ENCODE measurements at regions not wholly inside any gene's neighbourhood (a gene's known extent, or its start where the extent isn't known, plus 50 kb on each side); places are given as distances from the start of the nearest gene placed in this dataset.

DNA sequence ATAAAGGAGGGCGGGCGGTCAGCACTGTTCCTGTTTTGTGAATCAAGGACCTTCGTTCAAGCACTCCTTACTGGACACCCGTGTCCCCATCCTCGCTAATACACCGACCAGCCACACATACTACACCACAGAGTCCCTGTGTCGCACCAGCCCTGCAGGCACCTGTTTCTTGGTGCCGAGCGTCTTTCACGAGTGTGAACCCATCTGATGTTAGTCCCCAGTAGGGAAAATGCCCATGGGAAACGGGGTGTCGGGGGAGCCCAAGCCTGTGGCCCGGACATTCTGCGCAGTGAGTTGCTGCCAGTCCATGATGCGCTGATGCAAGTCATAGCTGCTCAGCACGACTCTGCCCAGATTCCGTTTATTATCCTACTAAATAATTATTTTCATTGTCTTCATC is 74.7 kb downstream of the TTLL2 start:
- Histone ChIP-seq H2AFZ (ENCODE audit: low read length) (no peak overlapping the region), H3K9me2 (replicated peaks; ENCODE audit: low read length) (no peaks in the 10 kb centered on the region), H3K9ac (ENCODE audit: low read length) (no peak overlapping the region), H3K4me1 (ENCODE audit: insufficient read depth, low read length) (no peaks in the 10 kb centered on the region), H3K36me3 (ENCODE audit: low read depth, low read length) (no peaks in the 10 kb centered on the region), H4K20me1 (ENCODE audit: low read length) (no peaks in the 10 kb centered on the region), H3K27me3 (ENCODE audit: low read length) (peaks cover 84% of the 10 kb centered on the region), H3K79me2 (ENCODE audit: low read length) (no peaks in the 10 kb centered on the region), H3K27ac (ENCODE audit: low read length) (no peak overlapping the region), H3F3A (ENCODE audit: low read length, unreplicated experiment) (no peaks in the 10 kb centered on the region), H3K9me3 (ENCODE audit: low read length) (no peaks in the 10 kb centered on the region), H3K4me3 (ENCODE audit: low read length) (no peak overlapping the region), H3K4me2 (ENCODE audit: low read length) (no peak overlapping the region)
- no TSS peak for BruUV-seq (replicated peaks)
- CTCF ChIA-PET = no interaction called here
- POLR2A ChIA-PET (ENCODE audit: unreplicated experiment) = no interaction called here
- DNase-seq (no peak), ATAC-seq (no peak)
- TF ChIP-seq, protein P1, sequence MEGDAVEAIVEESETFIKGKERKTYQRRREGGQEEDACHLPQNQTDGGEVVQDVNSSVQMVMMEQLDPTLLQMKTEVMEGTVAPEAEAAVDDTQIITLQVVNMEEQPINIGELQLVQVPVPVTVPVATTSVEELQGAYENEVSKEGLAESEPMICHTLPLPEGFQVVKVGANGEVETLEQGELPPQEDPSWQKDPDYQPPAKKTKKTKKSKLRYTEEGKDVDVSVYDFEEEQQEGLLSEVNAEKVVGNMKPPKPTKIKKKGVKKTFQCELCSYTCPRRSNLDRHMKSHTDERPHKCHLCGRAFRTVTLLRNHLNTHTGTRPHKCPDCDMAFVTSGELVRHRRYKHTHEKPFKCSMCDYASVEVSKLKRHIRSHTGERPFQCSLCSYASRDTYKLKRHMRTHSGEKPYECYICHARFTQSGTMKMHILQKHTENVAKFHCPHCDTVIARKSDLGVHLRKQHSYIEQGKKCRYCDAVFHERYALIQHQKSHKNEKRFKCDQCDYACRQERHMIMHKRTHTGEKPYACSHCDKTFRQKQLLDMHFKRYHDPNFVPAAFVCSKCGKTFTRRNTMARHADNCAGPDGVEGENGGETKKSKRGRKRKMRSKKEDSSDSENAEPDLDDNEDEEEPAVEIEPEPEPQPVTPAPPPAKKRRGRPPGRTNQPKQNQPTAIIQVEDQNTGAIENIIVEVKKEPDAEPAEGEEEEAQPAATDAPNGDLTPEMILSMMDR (conservative IDR thresholded peaks at IDR 0.05; ENCODE audit: low read depth, low read length) = no peak
- TF ChIP-seq EZH2 (IDR thresholded peaks at IDR 0.05; ENCODE audit: low read length, unreplicated experiment) (no peak), EZH2phosphoT487 (IDR thresholded peaks at IDR 0.05; ENCODE audit: borderline replicate concordance, low read length) (no peak)
- intact Hi-C loops (cut with micrococcal nuclease) = no loop called here

DNA sequence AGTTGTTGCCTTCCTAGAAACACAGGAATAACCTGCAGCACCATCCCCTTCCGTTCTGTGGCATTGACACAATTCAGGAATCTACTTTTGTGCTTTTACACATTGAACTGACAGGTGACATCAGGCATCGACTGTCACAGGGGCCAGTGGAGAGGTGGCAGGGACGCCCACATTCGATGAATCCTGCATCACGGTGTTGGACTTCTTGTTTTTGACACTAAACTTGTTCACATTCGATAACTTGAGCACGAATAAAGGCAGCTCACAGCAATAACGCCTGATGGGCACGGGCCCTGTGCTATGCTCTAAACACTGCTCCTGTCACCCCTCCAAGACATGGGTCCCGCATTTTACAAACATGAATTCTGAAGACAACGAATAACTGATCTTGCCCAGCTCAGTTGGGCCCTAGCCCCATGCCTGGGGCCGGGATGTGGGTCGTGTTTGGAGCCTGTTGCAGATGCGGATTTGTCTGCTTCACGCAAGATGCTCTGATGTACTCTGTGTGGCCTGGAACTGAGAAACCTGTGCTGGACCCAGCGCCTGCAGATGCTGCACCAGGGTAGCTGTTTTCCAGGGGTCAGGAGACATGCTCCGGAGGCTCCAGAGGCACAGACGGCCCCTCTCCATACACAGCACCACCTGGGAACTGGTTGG is 75.7 kb downstream of the TTLL2 start:
- no peak for ATAC-seq
- BruUV-seq (replicated peaks) = no TSS peak
- intact Hi-C loops (cut with micrococcal nuclease) = no loop called here

More for the DNA sequence above, 75.7 kb downstream of the TTLL2 start:
- TF ChIP-seq, protein P1 (conservative IDR thresholded peaks at IDR 0.05; ENCODE audit: low read depth, low read length) = no peak
- TF ChIP-seq EZH2 (IDR thresholded peaks at IDR 0.05; ENCODE audit: low read length, unreplicated experiment) (no peak), EZH2phosphoT487 (IDR thresholded peaks at IDR 0.05; ENCODE audit: borderline replicate concordance, low read length) (no peak)
- Histone ChIP-seq H3K4me3 (ENCODE audit: low read length) (no peak overlapping the region), H3K4me2 (ENCODE audit: low read length) (no peak overlapping the region), H4K20me1 (ENCODE audit: low read length) (no peaks in the 10 kb centered on the region), H3K79me2 (ENCODE audit: low read length) (no peaks in the 10 kb centered on the region), H2AFZ (ENCODE audit: low read length) (no peak overlapping the region), H3K27me3 (ENCODE audit: low read length) (peaks cover 84% of the 10 kb centered on the region), H3K36me3 (ENCODE audit: low read depth, low read length) (no peaks in the 10 kb centered on the region), H3F3A (ENCODE audit: low read length, unreplicated experiment) (no peaks in the 10 kb centered on the region), H3K4me1 (ENCODE audit: insufficient read depth, low read length) (no peaks in the 10 kb centered on the region), H3K9me3 (ENCODE audit: low read length) (no peaks in the 10 kb centered on the region), H3K9me2 (replicated peaks; ENCODE audit: low read length) (no peaks in the 10 kb centered on the region), H3K27ac (ENCODE audit: low read length) (no peak overlapping the region), H3K9ac (ENCODE audit: low read length) (no peak overlapping the region)
- POLR2A ChIA-PET (ENCODE audit: unreplicated experiment) = no interaction called here
- DNase-seq = no peak
- CTCF ChIA-PET = no interaction called here
